HG02623 (cell line): ENCODE measurements at regions not wholly inside any gene's neighbourhood (a gene's known extent, or its start where the extent isn't known, plus 50 kb on each side); places are given as distances from the start of the nearest gene placed in this dataset.

Experiments
- ATAC-seq: cut with Tn5 transposase; IDR thresholded peaks from one replicate; pipeline ENCODE4 v1.9.1; 2021; ENCODE audit warnings: moderate library complexity; ENCODE audit not compliant: unreplicated experiment

DNA sequence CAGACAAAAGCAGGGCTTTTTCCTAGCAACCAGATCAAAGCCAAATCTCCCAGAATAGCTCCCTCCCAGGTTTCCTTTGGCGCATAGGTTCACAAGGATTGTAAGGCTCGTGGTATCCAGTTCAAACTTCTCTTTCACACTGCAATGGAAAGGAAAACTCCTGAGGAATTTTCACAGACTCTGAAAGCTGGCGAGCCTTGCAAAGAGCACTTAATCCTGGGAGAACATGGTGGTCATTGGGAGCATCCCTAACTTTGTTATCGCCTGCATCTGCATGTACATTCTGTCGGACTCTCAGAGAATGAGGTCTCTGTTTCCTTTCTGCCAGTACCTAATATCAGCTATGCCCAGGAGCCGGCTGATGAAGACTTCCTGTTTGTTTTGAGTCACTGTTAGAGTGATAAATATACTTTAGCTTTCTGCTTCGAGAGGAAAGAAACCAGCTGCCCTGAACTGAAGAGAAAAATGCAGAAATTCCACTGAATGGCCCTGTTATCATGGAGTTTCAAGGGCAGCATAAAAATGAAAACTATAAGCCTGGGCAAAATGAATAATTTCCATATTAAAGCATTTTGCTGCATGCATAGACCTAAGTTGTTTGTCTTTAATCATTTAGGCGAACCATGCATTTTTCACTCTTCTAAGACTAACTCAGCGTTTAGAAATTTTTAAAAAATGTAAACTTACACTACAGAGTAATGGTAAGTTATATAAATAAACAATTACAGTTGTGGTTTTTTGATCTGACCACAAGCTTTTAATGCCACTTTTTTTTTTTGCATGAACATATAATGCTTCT lies 76.4 kb upstream of the ZEB2 start:
- ATAC-seq, result peak; percentile 82

DNA sequence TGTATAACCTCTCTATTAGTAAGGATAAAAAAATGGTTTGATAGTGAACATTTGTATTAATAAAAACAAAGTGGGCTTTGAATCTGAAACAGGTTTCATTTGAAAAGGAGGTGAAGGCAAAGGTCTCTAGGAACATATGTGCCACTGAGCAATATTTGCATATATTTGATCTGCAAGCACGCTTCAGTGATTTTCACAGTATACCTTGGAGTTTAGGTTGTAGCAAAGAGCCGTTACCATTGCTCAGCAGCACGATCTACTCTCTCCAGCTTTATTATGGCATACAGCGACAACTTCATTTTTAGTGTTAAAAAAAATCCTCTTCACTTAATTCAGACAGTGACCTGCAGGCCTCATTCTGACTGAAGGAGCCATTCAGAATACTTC lies 75.8 kb upstream of the ZEB2 start:
- no peak for ATAC-seq

DNA sequence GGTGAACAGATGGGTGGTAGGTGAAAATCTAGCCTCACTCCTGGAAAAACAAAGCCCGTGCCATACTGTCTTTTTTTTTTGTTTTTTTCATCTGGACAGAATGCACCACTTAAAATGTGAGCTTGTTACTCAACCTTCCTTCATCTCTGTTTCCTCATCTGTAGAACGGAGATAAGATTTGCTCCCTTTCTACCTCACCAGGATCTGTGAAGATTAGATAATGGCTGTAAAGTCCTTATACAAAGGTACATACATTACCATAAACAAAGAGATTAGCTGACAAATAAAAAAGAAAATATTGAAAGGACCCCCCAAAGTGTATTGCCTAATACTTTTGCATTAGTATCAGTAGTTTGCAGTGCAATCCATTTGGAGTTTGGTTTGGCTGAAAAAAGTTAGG lies 75.4 kb upstream of the ZEB2 start:
- no peak for ATAC-seq

DNA sequence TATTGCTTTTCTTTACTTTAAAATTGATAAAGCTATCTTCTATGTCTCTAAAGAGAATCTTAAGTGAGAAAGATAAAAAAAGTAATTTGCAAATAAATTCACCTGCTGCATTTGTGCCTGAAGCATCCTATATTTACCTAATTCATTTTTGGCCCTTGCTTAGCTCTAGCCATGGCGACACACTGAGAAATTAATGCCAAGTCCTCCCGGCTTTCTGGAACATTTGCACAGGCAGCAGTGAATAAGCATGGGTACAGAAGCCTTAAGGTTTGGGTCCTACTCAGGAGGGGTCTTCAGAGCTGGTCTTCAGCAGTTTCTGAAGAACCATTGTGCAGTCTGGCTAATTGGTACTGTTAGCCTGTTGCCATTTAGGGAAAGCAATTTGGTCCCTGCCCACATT lies 73.9 kb upstream of the ZEB2 start:
- ATAC-seq, result no peak

DNA sequence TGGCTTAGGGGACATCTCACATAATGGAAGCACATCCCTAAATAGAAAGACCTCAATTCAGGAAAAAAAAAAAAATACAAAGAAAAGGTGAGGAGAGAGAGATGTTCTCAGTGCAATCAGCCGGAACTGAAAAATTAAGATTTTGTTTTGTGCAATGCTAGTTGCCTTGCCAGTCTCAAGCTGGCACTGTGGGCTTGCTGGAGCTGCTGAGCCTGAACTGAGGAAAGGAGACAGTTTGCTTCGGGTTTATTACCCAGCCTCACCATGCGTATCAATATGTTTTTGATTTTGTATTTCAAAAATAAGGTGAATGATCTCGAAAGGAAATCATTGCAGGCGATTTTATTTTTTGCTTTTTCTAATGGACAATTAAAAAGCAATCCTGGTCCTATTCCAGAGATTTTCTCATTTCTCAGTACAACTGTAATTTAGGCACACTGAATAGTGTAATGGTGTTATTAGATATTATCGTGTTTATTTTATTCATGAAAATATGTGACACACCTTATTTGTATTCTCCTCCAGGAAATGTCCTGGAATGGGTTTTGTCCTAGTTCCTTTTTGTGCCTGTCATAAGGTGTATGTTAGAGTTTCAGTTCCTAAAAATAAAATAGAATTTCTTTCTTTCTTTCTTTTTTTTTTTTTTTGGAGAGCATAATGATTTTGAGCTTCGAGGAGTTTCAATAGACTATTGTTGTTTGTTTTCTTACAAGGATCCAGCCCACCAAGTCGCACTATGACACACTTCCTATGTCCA lies 72.8 kb upstream of the ZEB2 start:
- ATAC-seq, result no peak

DNA sequence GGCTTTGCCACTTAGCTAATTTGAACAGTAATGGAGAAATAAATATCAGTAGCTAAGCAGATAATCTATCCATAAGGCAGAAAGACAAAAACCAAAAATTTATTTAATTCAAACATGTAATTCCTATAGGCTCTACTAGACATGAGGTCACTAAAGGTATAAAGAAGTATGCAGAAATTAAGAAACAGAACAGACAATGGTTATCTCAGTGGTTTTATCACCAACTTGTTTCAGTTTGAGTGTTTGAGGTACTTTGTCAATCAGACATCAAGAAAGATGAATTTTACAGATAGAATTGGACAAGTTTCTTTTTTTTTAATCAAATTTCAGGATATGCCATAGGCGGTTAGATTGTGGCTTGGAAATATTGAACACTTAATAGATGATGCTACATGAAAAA lies 67.4 kb upstream of the ZEB2 start:
- no peak for ATAC-seq

DNA sequence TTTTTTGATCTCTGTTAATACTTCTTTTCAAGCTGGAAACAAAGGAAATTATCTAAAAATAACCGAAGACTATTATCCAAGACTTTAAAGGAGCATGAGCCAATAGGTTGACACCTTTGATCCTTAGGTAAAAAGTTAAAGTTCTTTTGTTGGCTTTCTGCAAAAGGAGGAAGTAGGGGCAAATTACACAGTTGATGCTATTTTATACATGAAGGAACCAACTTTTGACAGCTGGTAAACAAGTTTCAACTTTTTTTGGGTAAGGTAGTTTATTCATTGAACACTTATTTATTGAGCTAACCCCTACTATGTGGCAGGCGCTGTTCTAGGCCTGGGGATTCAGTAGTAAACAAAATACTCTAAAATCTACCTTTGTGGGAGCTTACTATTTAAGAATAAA lies 66.6 kb upstream of the ZEB2 start:
- ATAC-seq, result no peak

DNA sequence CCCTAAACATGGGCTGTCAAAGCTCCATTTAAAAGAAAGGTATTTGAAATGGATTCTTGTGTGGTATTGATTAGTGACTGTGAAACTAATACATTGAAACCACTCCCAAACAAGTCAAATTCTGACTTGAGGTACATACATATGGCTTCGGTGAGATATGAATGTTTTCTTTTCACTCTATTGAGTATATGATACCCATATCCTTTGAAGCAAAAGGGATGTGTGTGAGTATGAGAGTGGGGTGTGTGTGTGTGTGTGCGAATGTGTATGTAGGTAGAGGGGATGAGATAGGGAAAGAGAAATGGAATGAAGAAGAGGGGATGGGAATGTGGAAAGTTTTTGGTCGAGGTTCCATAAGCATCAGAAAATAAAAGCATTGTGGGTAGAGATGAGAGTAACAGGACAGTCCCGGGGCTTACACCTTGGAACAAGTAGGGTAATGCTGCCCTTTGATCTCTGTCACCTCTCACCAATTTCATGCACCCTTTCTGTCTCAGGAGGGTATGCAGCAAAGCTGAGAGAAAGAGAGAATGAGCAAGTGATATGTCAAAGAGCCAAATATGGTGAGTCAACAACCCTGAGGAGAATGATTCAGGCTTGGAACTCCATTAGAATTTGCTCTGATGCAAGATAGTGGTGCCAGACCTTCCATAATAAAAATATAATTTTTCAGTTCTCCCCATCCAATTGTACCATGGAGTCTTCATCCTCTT lies 64.0 kb upstream of the ZEB2 start:
- ATAC-seq, result no peak

DNA sequence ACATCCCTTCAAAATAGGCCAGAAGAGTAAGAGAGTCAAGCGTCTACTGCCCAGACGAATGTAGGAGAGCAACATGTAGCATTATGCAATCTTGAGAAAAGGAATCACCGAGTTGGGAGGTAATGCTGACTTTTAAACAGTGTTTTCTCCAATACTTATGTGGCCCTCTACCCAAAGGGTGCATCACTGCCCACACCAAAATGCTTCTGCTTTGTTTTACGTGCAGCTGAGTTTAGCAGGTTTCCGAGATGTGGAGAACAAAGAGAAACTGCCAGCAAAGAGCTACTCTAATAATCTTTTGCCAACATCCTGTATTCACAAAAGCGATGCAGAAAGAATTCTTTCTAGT lies 63.4 kb upstream of the ZEB2 start:
- ATAC-seq, result no peak

DNA sequence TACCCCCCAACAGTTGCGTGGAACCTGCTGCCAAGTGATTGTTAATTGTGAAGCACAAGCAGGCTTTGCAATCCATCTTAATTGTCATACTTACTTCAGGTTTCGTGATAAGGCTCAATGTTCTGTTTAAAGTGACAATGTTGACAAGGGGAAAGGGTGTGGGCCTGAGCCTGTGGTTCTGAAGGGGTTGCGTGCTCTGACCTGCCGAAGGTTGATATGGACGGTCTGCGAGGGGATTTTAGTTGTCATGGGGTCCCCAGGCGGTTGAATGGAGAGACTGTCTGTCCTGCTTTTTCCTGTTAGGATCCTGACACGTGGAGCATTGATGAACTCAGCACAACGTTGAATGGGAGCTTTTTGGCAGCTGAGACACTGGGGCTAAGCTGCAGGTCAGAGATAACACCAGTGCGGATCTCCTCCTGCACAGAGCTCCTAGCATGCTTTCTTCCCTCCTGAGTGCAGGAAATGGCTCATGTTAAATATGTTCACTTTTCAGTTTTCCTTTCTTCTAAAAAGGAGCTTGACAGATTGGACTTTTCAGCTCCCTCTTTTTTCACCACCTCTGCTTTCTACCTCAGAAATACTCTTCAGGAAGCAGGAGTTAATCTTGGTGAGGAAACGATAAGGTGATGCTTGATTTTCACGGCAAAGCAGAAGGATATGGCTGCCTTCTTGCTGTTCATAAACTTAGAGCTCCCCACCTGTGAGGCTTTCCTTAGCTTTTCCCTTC lies 62.9 kb upstream of the ZEB2 start:
- ATAC-seq, result no peak

DNA sequence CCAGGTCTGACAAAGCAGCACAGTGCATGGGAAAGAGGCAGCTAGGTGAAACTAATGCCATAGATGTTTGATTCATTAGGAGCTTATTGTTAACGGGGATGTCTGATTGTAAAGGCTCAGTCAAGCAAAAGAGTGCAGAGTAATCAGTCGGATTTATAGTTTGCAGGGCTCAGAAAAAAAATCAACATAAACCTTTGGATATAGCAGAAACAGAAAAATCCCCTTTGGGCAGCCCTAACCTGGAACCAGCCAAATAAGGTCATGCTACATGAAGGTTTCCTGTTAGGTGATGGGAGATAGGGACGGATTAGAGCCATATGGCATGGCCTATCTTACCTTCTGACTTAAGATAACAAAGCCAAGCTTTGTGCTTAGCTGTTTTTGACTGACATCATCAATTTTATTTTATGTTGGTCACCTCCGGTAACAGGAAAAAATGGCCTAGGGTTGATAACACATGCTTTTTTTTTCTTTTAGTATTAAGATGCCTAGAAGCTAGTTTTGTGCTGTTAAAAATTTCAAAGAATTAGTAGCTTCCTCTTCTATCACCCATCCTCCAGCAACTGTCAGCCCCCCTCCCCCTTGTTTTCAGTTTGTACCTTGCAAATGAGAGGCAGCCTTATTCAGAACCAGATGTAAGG lies 60.7 kb upstream of the ZEB2 start:
- ATAC-seq, result no peak

DNA sequence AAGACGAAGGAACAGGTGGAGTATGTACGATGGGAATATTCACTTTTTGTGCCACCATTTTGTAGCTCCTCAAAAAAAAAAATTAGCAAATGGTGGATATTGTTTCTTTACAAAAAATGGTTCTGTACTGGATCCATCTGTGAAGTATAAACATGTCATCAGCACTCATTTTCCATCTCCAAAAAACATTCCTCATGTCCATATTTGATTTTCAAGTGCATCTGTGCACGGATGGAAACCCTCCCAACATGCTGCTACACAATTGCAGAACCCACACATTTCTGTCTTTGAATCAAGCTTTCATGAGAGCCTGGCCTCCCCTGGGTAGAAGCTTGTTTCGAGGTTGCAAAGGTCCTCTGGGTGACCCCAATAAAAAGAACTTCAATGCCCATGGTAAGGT lies 59.6 kb upstream of the ZEB2 start:
- no peak for ATAC-seq

DNA sequence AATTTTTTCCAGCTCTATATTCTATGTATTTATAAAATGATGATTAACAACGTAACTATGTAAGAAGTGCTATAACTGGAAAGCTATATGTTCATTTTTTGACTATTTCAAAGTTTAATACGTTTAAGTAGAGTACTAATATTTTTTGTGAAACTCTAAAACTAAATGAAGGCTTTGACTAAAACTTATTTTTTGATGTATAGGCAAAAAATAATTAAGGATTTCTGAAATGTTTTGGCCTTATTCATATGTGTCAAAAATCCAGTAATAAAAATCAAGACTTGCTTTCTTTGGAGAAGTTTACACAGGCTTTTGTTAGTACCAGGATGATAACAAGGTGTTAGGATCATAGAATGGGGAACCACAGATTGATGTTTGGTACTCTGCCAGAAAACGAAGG lies 58.2 kb upstream of the ZEB2 start:
- ATAC-seq, result no peak

DNA sequence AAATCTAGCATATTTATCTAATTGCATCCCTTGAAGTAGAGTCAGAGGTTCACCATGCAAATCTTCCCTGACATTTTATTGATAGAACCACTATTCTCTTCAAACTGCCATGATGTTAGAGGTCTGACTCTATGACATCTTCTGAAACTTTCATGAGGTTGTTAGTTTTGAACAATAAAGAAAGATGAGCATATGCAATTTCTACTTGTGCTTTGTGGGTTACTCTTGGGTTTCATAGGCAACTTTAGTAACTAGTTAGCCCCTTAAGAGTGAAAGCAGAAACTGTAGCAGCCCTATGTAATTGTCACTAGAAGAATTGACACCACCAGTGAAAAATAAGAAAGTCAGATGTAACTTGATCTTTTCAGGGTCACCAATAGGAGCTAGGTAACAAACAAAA lies 53.1 kb upstream of the ZEB2 start:
- peak; percentile 58 for ATAC-seq

DNA sequence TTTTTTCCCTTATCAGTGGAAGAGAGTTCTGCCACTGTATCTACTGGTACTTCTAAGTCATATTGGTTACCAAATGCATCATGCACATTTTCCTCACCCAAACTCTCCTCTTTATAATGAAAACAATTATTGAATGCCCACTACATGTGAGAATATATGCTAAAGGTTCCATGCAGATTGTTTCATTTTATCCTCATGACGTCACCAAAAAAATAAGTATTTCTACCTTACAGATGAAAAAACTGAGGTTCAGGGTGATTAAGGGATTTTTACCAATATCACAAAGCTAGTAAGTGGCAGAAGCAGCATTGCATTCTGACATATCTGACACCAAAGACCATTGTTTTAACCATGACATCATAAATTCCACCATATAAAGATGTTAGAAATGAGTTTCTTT lies 51.9 kb upstream of the ZEB2 start:
- no peak for ATAC-seq

DNA sequence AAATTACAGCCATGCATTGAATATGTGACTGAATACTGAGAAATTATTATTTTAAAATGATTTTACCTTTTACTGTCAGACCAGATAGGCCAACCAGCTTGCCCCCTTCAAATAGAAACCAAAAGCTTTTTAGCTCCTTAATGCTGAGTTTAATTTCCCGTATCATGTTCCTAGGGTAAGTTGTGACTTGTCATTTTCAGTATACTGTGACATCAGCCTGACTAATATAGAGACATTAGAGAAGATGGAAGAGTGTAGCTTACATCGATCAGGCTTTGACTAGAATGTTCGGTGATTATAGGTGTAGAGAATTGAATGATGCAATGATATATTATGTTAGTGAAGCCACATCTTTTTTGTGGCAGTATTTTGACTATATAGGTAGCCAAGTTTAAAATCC lies 50.6 kb upstream of the ZEB2 start:
- ATAC-seq, result no peak
